ENCODE measurements at regions not wholly inside any gene's neighbourhood (a gene's known extent, or its start where the extent isn't known, plus 50 kb on each side); places are given as distances from the start of the nearest gene placed in this dataset.

- H3K9me3 ChIP-seq, result peaks cover 0 to 29% (median 5%) of the 10 kb centered on the region in 11 donors
- DNase-seq (no peak), ATAC-seq (no peak)
- H3K4me3 ChIP-seq, result no peak overlapping the region
- H3K27me3 ChIP-seq, result peaks cover 0 to 11% (median 3%) of the 10 kb centered on the region in 7 donors
- WGBS, 2 donors, result 81 to 84% methylated on average over 3 of the region's 3 CpGs
- TF ChIP-seq, protein P1, sequence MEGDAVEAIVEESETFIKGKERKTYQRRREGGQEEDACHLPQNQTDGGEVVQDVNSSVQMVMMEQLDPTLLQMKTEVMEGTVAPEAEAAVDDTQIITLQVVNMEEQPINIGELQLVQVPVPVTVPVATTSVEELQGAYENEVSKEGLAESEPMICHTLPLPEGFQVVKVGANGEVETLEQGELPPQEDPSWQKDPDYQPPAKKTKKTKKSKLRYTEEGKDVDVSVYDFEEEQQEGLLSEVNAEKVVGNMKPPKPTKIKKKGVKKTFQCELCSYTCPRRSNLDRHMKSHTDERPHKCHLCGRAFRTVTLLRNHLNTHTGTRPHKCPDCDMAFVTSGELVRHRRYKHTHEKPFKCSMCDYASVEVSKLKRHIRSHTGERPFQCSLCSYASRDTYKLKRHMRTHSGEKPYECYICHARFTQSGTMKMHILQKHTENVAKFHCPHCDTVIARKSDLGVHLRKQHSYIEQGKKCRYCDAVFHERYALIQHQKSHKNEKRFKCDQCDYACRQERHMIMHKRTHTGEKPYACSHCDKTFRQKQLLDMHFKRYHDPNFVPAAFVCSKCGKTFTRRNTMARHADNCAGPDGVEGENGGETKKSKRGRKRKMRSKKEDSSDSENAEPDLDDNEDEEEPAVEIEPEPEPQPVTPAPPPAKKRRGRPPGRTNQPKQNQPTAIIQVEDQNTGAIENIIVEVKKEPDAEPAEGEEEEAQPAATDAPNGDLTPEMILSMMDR (IDR thresholded peaks at IDR 0.05), result no peak
- intact Hi-C loops (cut with DNase I), result no loop called here
- H3K27ac ChIP-seq, result no peak overlapping the region
- no peaks in the 10 kb centered on the region for H3K36me3 ChIP-seq
- no peaks in the 10 kb centered on the region for H3K4me1 ChIP-seq
Measured at GRCh38 chr20:61037498-61037897, 214.6 kb upstream of the CDH4 start.

GRCh38 chr20:61041481-61041880 lies 210.6 kb upstream of the CDH4 start:
- WGBS, 2 donors, result 75 to 77% methylated on average over 4 of the region's 4 CpGs

GRCh38 chr20:61042506-61043385 lies 209.3 kb upstream of the CDH4 start:
- ATAC-seq (no peak), DNase-seq (no peak)
- H3K36me3 ChIP-seq, result no peaks in the 10 kb centered on the region
- H3K27ac ChIP-seq, result no peak overlapping the region
- peaks cover 0 to 18% (median 11%) of the 10 kb centered on the region in 7 donors for H3K27me3 ChIP-seq
- TF ChIP-seq, protein P1 (IDR thresholded peaks at IDR 0.05), result no peak
- intact Hi-C loops (cut with DNase I), result no loop called here
- 66% methylated on average over 25 of the region's 25 CpGs for WGBS, 2 donors
- no peaks in the 10 kb centered on the region for H3K4me1 ChIP-seq
- no peak overlapping the region for H3K4me3 ChIP-seq
- peaks cover 0 to 4% (median 0%) of the 10 kb centered on the region in 11 donors for H3K9me3 ChIP-seq

More at GRCh38 chr20:61041481-61041880, 210.6 kb upstream of the CDH4 start:
- intact Hi-C loops (cut with DNase I), result no loop called here
- H3K4me1 ChIP-seq, result no peaks in the 10 kb centered on the region
- peaks cover 0 to 14% (median 5%) of the 10 kb centered on the region in 11 donors for H3K9me3 ChIP-seq
- TF ChIP-seq, protein P1 (IDR thresholded peaks at IDR 0.05), result no peak
- H3K27me3 ChIP-seq, result peaks cover 0 to 15% (median 11%) of the 10 kb centered on the region in 7 donors
- ATAC-seq, result no peak
- no peak for DNase-seq
- no peak overlapping the region for H3K27ac ChIP-seq
- H3K36me3 ChIP-seq, result no peaks in the 10 kb centered on the region
- no peak overlapping the region for H3K4me3 ChIP-seq

DNA sequence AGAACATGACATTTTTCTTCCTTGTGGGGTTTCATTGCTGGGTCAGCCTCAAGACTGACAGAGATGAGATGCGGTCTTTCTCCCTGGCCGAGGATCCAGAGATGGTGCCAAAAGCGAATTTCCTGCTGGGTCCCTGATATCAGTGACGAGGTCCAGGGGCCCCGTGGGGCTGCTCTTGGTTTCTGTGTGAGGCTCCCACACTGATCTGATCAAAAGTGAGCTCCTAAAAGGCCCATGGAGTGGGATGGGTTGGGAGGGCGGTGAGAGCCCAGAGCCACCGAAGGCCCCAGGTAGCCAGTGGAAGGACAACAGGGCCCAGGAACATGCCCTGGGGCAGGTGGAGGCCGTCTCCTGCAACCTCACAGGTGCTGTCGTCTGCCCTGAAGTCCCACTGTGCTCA lies 208.4 kb upstream of the CDH4 start:
- Histone ChIP-seq H3K4me1 (no peaks in the 10 kb centered on the region), H3K4me3 (no peak overlapping the region), H3K36me3 (no peaks in the 10 kb centered on the region), H3K9me3 (peaks cover 0 to 4% (median 0%) of the 10 kb centered on the region in 11 donors), H3K27ac (no peak overlapping the region), H3K27me3 (peaks cover 0 to 20% (median 12%) of the 10 kb centered on the region in 7 donors)
- DNase-seq, result no peak
- ATAC-seq, result no peak
- intact Hi-C loops (cut with DNase I), result no loop called here
- TF ChIP-seq, protein P1 (IDR thresholded peaks at IDR 0.05), result no peak
- 66 to 68% methylated on average over 9 of the region's 9 CpGs for WGBS, 2 donors

Data from heart right ventricle (tissue), 16 donors.